Trophoblast cell (in vitro differentiated cells and primary cell): ENCODE measurements at regions not wholly inside any gene's neighbourhood (a gene's known extent, or its start where the extent isn't known, plus 50 kb on each side); places are given as distances from the start of the nearest gene placed in this dataset.

Source experiments
- DNase-seq, 2 donors: peaks; one replicate each; pipeline ENCODE4 v3.0.0-alpha.2; 2016
- H2AFZ ChIP-seq: 2 replicates; pipeline ENCODE4 v1.6.1; 2013; ENCODE audit warnings: low read length, moderate library complexity, mild to moderate bottlenecking; ENCODE audit not compliant: insufficient read depth, poor library complexity
- H2AK5ac ChIP-seq: 2 replicates; pipeline ENCODE4 v1.6.1; 2013; ENCODE audit warnings: mild to moderate bottlenecking, low read length
- H2BK120ac ChIP-seq: 2 replicates; pipeline ENCODE4 v1.6.1; 2013; ENCODE audit warnings: low read length, mild to moderate bottlenecking, moderate library complexity; ENCODE audit not compliant: insufficient read depth, poor library complexity
- H2BK12ac ChIP-seq: 2 replicates; pipeline ENCODE4 v1.6.1; 2013; ENCODE audit warnings: mild to moderate bottlenecking, low read length, moderate library complexity
- H2BK5ac ChIP-seq: 2 replicates; pipeline ENCODE4 v1.6.1; 2013; ENCODE audit warnings: low read length, low read depth, moderate library complexity, mild to moderate bottlenecking; ENCODE audit not compliant: poor library complexity
- H3K14ac ChIP-seq: 2 replicates; pipeline ENCODE4 v1.6.1; 2013; ENCODE audit warnings: mild to moderate bottlenecking, low read length
- H3K18ac ChIP-seq: 2 replicates; pipeline ENCODE4 v1.6.1; 2013; ENCODE audit warnings: mild to moderate bottlenecking, low read length
- H3K23ac ChIP-seq: 2 replicates; pipeline ENCODE4 v1.6.1; 2013; ENCODE audit warnings: low read length
- H3K27ac ChIP-seq: 2 replicates; pipeline ENCODE4 v1.5.1; 2013; ENCODE audit warnings: low read depth, mild to moderate bottlenecking, inconsistent platforms, low read length, moderate library complexity
- H3K27me3 ChIP-seq: 2 replicates; pipeline ENCODE4 v1.6.1; 2013; ENCODE audit warnings: inconsistent platforms, mild to moderate bottlenecking, low read length, moderate library complexity; ENCODE audit not compliant: insufficient read depth
- H3K36me3 ChIP-seq, 2 experiments: 1 replicate in 1 of 2; 2 replicates in 1 of 2; pipeline ENCODE4 v1.6.1; 2013; ENCODE audit warnings: low read length in 2 of 2, mild to moderate bottlenecking in 2 of 2, moderate library complexity in 1 of 2; ENCODE audit not compliant: insufficient read depth in 2 of 2, control insufficient read depth in 1 of 2
- H3K4ac ChIP-seq: 2 replicates; pipeline ENCODE4 v1.6.1; 2013; ENCODE audit warnings: low read depth, mild to moderate bottlenecking, low read length, moderate library complexity
- H3K4me1 ChIP-seq, 2 experiments: 1 replicate in 1 of 2; 2 replicates in 1 of 2; pipeline ENCODE4 v1.6.1; 2013; ENCODE audit warnings: low read length in 2 of 2, mild to moderate bottlenecking in 2 of 2, moderate library complexity in 1 of 2; ENCODE audit not compliant: insufficient read depth in 2 of 2, control insufficient read depth in 1 of 2
- H3K4me2 ChIP-seq: 2 replicates; pipeline ENCODE4 v1.6.1; 2013; ENCODE audit warnings: inconsistent platforms, mild to moderate bottlenecking, low read length, moderate library complexity
- H3K4me3 ChIP-seq: 2 replicates; pipeline ENCODE4 v1.5.1; 2013; ENCODE audit warnings: mild to moderate bottlenecking, low read depth, low read length, inconsistent platforms
- H3K79me1 ChIP-seq: one replicate; pipeline ENCODE4 v1.6.1; 2013; ENCODE audit warnings: low read length
- H3K79me2 ChIP-seq: 2 replicates; pipeline ENCODE4 v1.6.1; 2013; ENCODE audit warnings: low read length, mild to moderate bottlenecking; ENCODE audit not compliant: control insufficient read depth, insufficient read depth, poor library complexity
- H3K9ac ChIP-seq: 2 replicates; pipeline ENCODE4 v1.6.1; 2013; ENCODE audit warnings: mild to moderate bottlenecking, low read length
- H3K9me3 ChIP-seq: 2 replicates; pipeline ENCODE4 v1.6.1; 2013; ENCODE audit warnings: low read depth, mild to moderate bottlenecking, control low read depth, inconsistent platforms, low read length; ENCODE audit not compliant: insufficient read depth
- H4K12ac ChIP-seq: 2 replicates; pipeline ENCODE4 v1.6.1; 2013; ENCODE audit warnings: low read depth, mild to moderate bottlenecking, low read length, moderate library complexity
- H4K8ac ChIP-seq: 2 replicates; pipeline ENCODE4 v1.6.1; 2013; ENCODE audit warnings: low read depth, mild to moderate bottlenecking, low read length, moderate library complexity
- H4K91ac ChIP-seq: one replicate; pipeline ENCODE4 v1.6.1; 2013; ENCODE audit warnings: low read depth, mild to moderate bottlenecking, low read length, moderate library complexity
- WGBS: extraction: QIAGEN DNeasy Blood & Tissue Kit; methylation state at CpG from one replicate; pipeline ENCODE4 v1.1.7; 2013; ENCODE audit warnings: missing lambda C conversion rate; ENCODE audit not compliant: insufficient read length, insufficient coverage; ENCODE audit errors: extremely low coverage; 5-methylcytosine and 5-hydroxymethylcytosine counted together

DNA sequence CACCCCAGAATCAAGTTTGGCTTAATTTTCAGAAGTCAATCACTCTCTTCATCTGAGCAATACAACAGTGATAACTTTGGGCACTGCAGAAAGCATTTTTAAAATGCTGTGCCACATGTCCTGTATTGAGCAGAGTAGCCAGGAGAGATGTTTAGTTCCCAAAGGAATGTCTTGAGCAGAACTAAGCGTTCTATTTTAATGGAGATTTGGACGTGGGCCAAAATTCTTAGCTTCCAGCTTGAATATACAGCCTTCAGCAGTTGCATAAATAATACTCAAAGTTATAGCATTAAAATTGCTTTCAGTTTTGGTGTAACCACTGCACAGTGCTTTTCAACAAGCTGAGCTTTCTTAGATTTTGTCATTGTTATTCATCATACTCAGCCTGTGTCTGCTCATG, 679.2 kb downstream of the NLGN4X start:
- H4K8ac ChIP-seq, result no peak overlapping the region
- no peak overlapping the region for H3K4me3 ChIP-seq
- H3K9me3 ChIP-seq, result no peaks in the 10 kb centered on the region
- no peak overlapping the region for H3K23ac ChIP-seq
- no peak for DNase-seq
- no peak overlapping the region for H3K27ac ChIP-seq
- H4K91ac ChIP-seq, result no peak overlapping the region
- no peaks in the 10 kb centered on the region for H3K79me1 ChIP-seq
- no peak overlapping the region for H4K12ac ChIP-seq
- no peak overlapping the region for H3K9ac ChIP-seq
- H3K4me1 ChIP-seq, result no peaks in the 10 kb centered on the region
- no peak overlapping the region for H3K4me2 ChIP-seq
- H3K36me3 ChIP-seq, result no peaks in the 10 kb centered on the region
- H3K27me3 ChIP-seq, result no peaks in the 10 kb centered on the region
- H2BK5ac ChIP-seq, result no peak overlapping the region
- H2AK5ac ChIP-seq, result no peak overlapping the region
- WGBS, result no CpG with 5 or more reads among the region's 2 CpGs
- H2AFZ ChIP-seq, result no peak overlapping the region
- H3K14ac ChIP-seq, result no peak overlapping the region
- H2BK12ac ChIP-seq, result no peak overlapping the region
- no peak overlapping the region for H3K18ac ChIP-seq
- no peak overlapping the region for H3K4ac ChIP-seq
- H3K79me2 ChIP-seq, result no peaks in the 10 kb centered on the region
- H2BK120ac ChIP-seq, result no peak overlapping the region

DNA sequence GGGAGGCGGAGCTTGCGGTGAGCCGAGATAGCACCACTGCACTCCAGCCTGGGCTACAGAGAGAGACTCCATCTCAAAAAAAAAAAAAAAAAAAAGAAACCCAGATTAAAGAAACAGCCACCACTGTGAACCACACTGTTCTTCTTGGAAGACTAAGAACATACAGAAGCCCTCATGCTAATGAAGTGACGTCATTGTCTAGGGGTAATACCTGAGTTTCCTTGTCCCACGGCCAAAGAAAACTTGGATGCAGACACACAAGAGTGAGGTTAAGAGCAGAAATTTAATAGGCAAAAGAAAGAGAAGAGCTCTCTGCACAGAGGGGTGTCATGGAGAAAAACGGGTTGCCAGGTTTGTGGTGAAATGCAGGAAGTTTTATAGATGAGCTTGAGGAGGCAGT, 691.6 kb downstream of the NLGN4X start:
- Histone ChIP-seq H3K18ac (no peak overlapping the region), H3K4me1 (no peaks in the 10 kb centered on the region), H3K9me3 (no peaks in the 10 kb centered on the region), H4K12ac (no peak overlapping the region), H2AK5ac (no peak overlapping the region), H3K14ac (no peak overlapping the region), H3K79me1 (no peaks in the 10 kb centered on the region), H3K79me2 (no peaks in the 10 kb centered on the region), H3K27me3 (no peaks in the 10 kb centered on the region), H2BK5ac (no peak overlapping the region), H3K4me3 (no peak overlapping the region), H3K36me3 (no peaks in the 10 kb centered on the region), H3K27ac (no peak overlapping the region), H3K9ac (no peak overlapping the region), H2BK120ac (no peak overlapping the region), H2BK12ac (no peak overlapping the region), H3K4me2 (no peak overlapping the region), H3K4ac (no peak overlapping the region), H4K8ac (no peak overlapping the region), H2AFZ (no peak overlapping the region), H4K91ac (no peak overlapping the region), H3K23ac (no peak overlapping the region)
- DNase-seq, result no peak
- no CpG with 5 or more reads among the region's 6 CpGs for WGBS

DNA sequence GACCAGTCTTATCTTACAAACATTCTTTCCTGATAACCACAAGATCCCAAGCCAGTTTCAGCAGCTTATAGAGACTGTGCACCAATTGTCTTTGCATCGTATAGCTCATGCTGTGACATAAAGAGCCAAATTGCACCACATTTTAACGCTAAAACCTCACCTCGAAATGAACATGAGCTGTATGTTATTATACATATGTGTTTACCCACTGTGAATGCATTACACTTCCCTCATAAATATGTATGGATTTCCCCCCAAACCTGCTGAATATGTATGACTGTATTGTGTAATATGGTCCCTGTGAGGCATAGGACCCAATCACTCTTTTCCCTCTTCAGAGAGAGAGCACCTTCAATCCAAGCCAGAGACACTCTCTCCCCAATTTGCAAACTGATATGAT, 692.4 kb downstream of the NLGN4X start:
- H2AK5ac ChIP-seq, result no peak overlapping the region
- no peaks in the 10 kb centered on the region for H3K79me1 ChIP-seq
- no peak overlapping the region for H3K23ac ChIP-seq
- DNase-seq, result no peak
- no peak overlapping the region for H3K27ac ChIP-seq
- H3K4me1 ChIP-seq, result no peaks in the 10 kb centered on the region
- no peak overlapping the region for H2AFZ ChIP-seq
- no peak overlapping the region for H3K4me2 ChIP-seq
- H3K79me2 ChIP-seq, result no peaks in the 10 kb centered on the region
- WGBS, result no CpG with 5 or more reads among the region's 3 CpGs
- H4K8ac ChIP-seq, result no peak overlapping the region
- no peaks in the 10 kb centered on the region for H3K27me3 ChIP-seq
- no peak overlapping the region for H3K4me3 ChIP-seq
- no peak overlapping the region for H3K14ac ChIP-seq
- no peak overlapping the region for H3K4ac ChIP-seq
- H3K18ac ChIP-seq, result no peak overlapping the region
- H4K91ac ChIP-seq, result no peak overlapping the region
- H3K9me3 ChIP-seq, result no peaks in the 10 kb centered on the region
- H4K12ac ChIP-seq, result no peak overlapping the region
- H2BK120ac ChIP-seq, result no peak overlapping the region
- no peaks in the 10 kb centered on the region for H3K36me3 ChIP-seq
- no peak overlapping the region for H3K9ac ChIP-seq
- no peak overlapping the region for H2BK12ac ChIP-seq
- H2BK5ac ChIP-seq, result no peak overlapping the region

DNA sequence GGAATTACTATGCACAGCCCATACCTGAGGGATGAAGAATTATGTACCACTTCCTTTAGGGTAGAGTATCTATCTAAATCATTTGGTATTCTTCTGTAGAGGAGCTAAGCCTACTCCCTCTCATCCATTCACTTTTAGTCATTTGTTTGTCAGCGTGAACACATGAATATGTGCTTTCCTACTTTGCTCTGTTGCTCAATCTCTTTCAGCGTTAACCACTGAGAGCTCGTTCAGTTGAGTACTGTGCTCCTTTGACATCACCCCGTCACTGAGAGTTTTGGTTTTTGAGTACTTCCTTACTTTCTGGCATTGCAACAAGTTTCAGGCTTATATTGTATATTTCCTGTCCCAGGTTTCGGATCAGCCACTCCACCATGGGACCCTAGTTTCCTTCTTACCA, 700.6 kb downstream of the NLGN4X start:
- Histone ChIP-seq H4K12ac (no peak overlapping the region), H4K8ac (no peak overlapping the region), H3K4me1 (no peaks in the 10 kb centered on the region), H2BK5ac (no peak overlapping the region), H3K18ac (no peak overlapping the region), H3K36me3 (no peaks in the 10 kb centered on the region), H3K4ac (no peak overlapping the region), H3K27ac (no peak overlapping the region), H2BK12ac (no peak overlapping the region), H3K14ac (no peak overlapping the region), H3K9me3 (no peaks in the 10 kb centered on the region), H3K4me2 (no peak overlapping the region), H2AK5ac (no peak overlapping the region), H3K27me3 (no peaks in the 10 kb centered on the region), H3K23ac (no peak overlapping the region), H3K79me1 (no peaks in the 10 kb centered on the region), H3K79me2 (no peaks in the 10 kb centered on the region), H2BK120ac (no peak overlapping the region), H4K91ac (no peak overlapping the region), H3K9ac (no peak overlapping the region), H2AFZ (no peak overlapping the region), H3K4me3 (no peak overlapping the region)
- WGBS, result no CpG with 5 or more reads among the region's 5 CpGs
- DNase-seq, result no peak
